Femur (tissue), 1 donor: ENCODE measurements at regions not wholly inside any gene's neighbourhood (a gene's known extent, or its start where the extent isn't known, plus 50 kb on each side); places are given as distances from the start of the nearest gene placed in this dataset.

Source experiments
- DNase-seq: peaks from one replicate; pipeline ENCODE4 v3.0.0-alpha.2; 2017

DNA sequence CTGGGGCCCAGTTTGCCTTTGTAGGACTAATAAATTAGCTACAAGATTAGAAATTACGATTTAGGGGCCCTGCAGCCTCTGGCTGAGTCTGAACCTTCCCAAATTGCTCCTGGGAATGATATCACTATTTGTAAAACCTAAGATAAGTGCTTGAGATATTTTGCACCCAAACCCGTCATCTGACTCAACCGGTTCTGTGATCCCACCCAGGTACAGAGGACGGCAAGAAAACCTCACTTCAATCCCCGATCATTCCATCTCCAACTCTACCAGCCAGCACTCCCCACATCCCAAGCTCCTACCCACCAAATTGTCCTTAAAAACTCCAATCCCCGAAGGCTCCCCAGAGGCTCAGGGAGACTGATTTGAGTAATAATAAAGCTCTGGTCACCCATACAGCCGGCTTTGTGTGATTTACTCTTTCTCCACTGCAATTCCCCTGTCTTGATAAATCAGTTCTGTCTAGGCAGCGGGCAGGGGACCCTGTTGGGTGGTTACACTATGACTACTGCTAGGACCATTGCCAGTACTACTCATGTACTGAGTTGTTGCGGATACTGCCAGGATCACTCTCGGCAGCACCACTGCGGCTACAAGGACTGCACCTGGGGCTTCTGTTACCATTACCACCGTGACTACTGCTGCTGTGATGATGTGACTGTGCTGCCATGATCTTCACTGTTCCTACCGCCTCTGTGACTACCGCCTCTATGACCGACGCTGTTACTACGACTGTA is 73.1 kb downstream of the IRF8 start:
- DNase-seq: no peak

DNA sequence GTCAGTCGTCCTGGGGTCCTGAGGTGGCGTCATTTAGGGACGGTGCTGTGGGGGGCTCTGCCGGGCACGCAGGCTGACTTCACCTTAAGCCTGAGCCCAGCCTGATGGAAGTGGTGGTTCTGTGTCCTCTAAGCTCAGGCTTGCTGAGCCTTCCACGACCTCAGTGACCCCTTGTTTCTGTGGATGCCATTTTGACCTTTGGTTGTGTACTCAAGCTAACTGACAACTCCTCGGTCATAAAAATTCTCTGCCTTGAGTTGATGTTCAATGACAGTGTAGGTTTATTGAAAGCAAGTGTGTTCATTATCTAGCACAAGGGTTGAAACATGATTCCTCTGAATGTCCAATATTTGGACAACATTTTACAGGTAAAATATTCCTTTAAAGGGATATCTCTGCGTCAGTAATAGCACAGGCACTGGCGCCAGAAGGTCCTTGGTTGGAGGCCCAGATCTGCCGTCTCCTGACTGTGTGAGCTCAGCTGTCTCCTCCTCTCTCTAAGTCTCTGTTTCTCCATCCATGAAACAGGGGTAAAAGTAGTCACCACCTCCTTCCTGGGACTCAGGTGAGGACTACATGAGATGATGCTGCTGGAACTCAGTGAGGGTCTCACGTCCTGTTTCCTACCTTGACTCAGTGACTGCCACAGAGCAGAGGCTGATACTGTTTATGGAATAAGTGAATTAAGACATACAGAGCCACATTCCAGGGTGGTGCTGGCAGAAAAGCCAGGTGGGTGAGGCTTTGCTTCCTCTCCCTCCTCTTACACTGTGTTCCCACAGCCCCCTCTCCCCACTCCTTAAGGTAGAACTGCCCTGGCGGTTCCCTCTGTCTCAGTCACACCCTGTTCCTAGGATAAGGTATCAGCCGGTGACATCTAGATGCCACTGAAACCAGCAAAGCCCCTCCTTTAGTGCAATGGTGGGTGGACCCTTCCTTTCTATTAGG is 75.7 kb downstream of the IRF8 start:
- no peak for DNase-seq

GRCh38 chr16:85975451-85975981 is 76.6 kb downstream of the IRF8 start:
- no peak for DNase-seq

DNA sequence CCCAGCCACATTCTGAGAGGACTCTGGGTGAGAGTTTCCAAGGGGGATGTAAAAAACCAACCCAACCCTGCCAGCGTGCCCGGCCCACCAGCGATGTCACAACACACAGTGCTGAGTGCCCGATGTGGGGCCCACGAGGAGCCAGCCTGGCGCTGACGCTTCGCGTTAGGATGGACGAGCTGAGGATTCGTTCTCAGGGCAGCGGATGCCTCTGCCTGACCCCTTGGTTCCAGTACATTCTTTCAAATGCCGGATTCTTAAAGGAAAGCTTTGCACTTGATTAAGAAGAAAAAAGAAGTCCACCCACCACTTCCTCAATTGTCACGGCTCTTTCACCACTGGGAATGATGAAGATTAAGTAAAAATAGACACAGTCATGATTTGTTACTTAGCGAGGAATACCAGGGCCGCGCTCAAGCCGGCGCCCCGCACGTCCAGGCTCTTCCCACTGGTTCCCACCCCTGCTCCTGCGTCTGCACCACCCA is 79.4 kb downstream of the IRF8 start:
- no peak for DNase-seq

- no peak for DNase-seq
Observed at GRCh38 chr16:85978976-85979375, 80.0 kb downstream of the IRF8 start.

DNA sequence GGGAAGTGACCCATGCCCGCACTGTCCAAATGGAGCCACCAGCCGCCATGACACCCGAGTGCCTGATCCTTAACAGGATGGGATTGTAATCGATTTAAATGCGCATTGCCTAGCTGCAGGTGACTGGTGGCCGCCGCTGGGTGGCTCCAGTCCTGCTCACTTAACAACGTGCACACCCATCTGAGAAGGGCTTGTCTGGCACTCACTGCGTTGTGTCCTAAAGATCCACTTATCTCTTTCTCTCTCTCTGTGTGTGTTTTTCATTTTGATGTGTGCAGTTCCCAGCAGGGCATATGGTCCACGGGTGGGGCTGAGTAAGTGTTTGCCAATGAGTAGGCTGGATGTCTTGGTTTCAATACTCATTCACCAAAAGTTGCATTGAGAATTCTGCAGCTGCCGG is 80.6 kb downstream of the IRF8 start:
- DNase-seq: no peak

DNA sequence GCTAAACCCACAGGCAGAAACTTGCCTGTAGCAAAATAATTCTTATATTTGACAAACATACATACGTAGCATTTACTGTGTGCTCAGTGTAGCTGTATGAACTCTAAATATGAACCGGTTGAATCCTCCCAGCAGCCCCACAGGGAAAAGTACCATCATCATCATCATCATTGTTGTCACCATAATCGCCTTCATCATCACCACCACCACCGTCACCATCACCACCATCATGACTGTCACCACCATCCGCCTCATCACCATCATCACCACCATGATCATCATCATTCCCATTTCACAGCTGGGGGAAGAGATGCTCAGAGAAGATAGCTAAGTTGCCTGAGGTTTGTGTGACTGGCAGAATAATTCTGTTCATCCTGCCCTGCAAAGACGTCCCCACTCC is 81.7 kb downstream of the IRF8 start:
- DNase-seq: no peak

- no peak for DNase-seq
Observed at GRCh38 chr16:85981826-85982562, 83.0 kb downstream of the IRF8 start.

GRCh38 chr16:85982563-85982939 is 83.6 kb downstream of the IRF8 start:
- peak; percentile 50 for DNase-seq

DNA sequence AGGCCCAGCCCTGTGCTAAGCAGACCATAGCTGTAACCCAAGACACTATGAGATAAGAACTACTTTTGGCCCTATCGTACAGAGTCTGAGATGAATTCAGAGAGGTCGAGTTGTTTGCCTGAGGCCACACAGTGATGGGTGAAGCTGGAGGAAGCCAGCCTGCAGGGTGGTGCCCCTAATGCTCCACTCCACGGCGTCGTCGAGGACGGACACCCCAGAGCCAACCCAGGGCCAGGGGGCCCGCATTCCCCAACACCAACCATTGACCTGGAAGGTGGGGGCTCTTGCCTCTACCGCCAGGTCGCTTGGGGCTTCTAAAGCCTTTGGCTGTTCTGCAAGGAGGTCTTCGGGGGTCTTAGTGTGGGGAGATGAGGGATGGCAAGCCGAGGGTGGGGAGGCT is 84.1 kb downstream of the IRF8 start:
- DNase-seq: no peak

GRCh38 chr16:85983606-85984230 is 84.8 kb downstream of the IRF8 start:
- no peak for DNase-seq

DNA sequence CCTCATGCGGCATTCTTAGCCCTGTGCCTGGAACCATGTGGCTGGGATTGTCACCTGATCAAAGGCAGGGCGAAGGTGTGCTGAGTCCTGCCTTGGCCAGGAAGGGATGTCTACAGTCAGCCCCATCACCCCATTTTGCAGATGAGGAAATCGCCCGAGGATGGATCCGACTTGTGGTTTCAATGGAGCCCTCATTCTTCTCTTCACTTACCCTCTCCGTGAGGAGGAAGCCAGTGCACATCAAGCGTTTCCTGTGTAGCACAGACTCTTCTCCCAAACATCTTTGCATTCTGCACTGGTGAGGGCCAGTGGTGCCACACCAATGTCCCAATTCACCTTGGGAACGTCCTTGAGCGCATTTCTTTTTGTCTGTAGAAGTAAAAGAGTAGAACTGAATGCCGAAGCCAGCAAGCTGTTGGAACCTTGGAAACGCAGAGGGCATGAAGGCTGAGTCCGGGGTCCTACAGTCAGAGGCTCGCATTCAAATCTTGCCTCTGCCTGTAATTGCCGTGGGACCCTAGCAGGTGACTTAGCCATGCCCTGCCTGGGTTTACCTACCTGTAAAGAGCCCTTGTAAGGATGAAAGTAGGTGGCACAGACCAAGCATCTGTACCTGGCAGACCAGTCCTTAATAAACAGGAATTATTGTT is 85.4 kb downstream of the IRF8 start:
- DNase-seq: no peak

GRCh38 chr16:85984947-85985451 is 86.0 kb downstream of the IRF8 start:
- peak; percentile 59 for DNase-seq

GRCh38 chr16:85986931-85987749 is 88.2 kb downstream of the IRF8 start:
- DNase-seq: no peak

DNA sequence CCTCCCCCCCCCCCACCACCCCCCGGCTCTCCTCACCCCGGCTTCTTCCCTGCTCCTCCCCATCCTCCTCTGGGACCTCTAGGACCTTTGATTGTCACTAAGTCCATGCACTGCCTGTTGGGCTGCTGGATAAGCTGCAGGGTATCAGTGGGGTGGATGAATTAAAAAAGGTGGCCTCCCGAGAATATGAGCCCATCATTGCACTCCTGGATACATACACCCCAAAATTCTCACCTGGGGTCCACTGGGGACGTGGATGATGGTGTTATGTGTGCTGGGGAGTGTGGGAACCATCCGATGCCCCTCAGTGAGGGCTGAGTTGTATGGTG is 88.8 kb downstream of the IRF8 start:
- DNase-seq: no peak

GRCh38 chr16:85988306-85988705 is 89.3 kb downstream of the IRF8 start:
- no peak for DNase-seq

DNA sequence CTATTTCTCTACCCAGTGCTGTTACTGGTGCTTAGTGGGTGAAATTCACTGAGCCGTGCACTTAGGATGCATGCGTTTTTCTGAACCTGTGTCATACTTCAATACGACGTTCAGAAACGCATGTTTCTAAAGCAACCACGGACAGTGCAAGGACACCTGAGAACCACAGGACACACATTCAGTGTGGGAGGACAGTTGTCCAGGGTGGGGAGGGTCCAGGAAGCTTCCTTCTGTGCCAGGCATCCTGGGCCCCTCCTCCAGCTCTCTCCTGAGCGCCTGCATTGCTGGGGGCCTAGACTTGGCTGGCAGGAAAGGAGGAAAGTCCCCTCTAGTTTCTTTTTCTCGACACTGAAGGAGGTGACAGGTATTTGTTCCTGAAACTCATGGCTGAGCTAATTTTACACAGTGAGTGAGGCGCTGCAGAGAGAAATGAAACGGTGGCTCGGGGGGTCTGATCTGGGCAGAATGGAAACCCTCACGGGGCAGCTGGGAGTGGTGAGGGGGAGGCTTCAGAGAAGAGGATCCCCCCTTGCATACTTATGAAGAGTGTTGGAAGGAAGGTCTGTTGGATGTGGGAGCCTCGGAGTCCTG is 89.9 kb downstream of the IRF8 start:
- no peak for DNase-seq

GRCh38 chr16:85989376-85989775 is 90.4 kb downstream of the IRF8 start:
- DNase-seq: no peak

- no peak for DNase-seq
Observed at GRCh38 chr16:85989863-85990643, 91.1 kb downstream of the IRF8 start.

DNA sequence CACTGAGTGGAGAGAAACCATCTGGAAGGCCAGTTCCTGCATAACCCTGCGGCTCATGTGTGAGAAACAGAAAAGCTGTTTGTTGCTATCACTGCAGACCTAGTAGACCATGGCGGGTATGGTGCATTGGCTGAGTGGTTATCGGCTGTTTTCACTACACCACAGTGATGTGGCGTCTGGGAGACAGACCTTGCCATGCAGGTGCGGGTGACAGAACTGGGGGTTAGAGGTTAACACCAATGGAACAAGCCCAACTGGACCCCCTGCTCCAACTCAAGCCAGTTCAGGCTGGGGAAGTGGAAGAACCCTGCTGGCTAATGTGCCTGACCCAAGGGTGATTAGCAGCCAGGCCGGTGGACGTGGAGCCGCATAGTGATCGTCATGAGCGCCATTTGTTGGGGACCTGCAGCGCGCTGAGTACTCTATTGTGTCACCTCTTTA is 91.9 kb downstream of the IRF8 start:
- no peak for DNase-seq
